ENCODE measurements at regions not wholly inside any gene's neighbourhood (a gene's known extent, or its start where the extent isn't known, plus 50 kb on each side); places are given as distances from the start of the nearest gene placed in this dataset.
A peak's percentile ranks its signal among the peaks of the same experiment; 100 is the strongest.

GRCh38 chr9:93826209-93826608, 128.9 kb downstream of the BARX1 start (continued):
- TF ChIP-seq CREB1 (IDR thresholded peaks at IDR 0.05) (peak; percentile 62; the same call in 1 of the 2 replicates), ASH2L (IDR thresholded peaks at IDR 0.05; ENCODE audit: low read length) (peak; percentile 30), E2F6 (IDR thresholded peaks at IDR 0.05) (peak; percentile 69), ATF2 (IDR thresholded peaks at IDR 0.05; ENCODE audit: low read length) (no peak), KDM1A (IDR thresholded peaks at IDR 0.05; ENCODE audit: borderline replicate concordance, low read length) (peak; percentile 100), YY1 (IDR thresholded peaks at IDR 0.05; ENCODE audit: low read depth, low read length) (peak; percentile 42; the same call in 1 of the 2 replicates), CEBPB (IDR thresholded peaks at IDR 0.05; ENCODE audit: low read depth, low read length) (no peak), RFX5 (IDR thresholded peaks at IDR 0.05; ENCODE audit: borderline replicate concordance, low read depth, low read length) (no peak), NANOG (IDR thresholded peaks at IDR 0.05; ENCODE audit: insufficient read depth, low read depth, low read length, poor library complexity, severe bottlenecking) (no peak), RXRA (IDR thresholded peaks at IDR 0.05; ENCODE audit: insufficient read depth, low read depth, low read length) (no peak), TCF12 (IDR thresholded peaks at IDR 0.05; ENCODE audit: low read depth, low read length) (0 out of 2 replicates have a peak, but pooled peaks have one; percentile 82), SP1 (IDR thresholded peaks at IDR 0.05; ENCODE audit: low read depth, low read length) (no peak), CBX5 (IDR thresholded peaks at IDR 0.05; ENCODE audit: low read depth, low read length) (no peak), EZH2 (IDR thresholded peaks at IDR 0.05; ENCODE audit: low read depth, low read length, severe bottlenecking) (no peak), CTBP2 (IDR thresholded peaks at IDR 0.05; ENCODE audit: borderline replicate concordance, insufficient read depth, insufficient read length, low read length) (no peak), CHD1 (IDR thresholded peaks at IDR 0.05; ENCODE audit: low read depth, low read length) (no peak), SP4 (IDR thresholded peaks at IDR 0.05; ENCODE audit: low read length) (no peak), GABPA (IDR thresholded peaks at IDR 0.05; ENCODE audit: borderline replicate concordance, insufficient read depth, low read length) (peak; percentile 59; the same call in 1 of the 2 replicates)
